ENCODE measurements at regions not wholly inside any gene's neighbourhood (a gene's known extent, or its start where the extent isn't known, plus 50 kb on each side); places are given as distances from the start of the nearest gene placed in this dataset.

DNA sequence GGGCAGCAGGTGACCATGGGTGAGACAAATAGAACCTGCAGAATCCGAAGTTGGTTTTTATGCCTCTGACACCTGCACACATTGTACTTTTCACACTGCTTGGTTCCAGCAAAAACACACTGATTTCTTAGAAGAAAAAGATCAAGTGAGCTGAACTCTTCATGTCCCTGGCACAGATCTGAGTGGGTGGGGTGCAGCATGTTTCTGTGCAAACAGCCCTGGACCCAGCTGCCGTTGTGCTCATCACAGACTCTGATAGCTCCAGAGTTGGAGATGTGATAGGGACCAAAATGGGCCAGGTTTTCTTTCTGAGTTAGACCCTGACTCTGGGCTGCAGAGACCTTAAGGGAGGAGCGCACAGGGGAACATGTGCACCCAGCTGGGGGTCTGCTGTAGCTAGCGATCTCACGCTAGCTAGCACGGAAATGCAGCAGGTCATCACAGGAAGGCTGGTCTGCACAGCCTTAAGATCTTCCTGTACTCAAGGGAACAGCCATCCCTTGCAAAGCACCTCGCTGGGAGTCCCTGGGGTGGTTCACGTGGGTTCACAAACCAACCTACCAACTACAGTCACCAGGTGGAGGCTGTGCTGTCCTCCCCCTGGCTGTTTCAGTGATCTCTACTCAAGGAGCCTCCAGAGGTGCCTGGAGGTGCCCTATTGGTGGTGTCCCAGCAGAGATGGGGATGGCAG is 291.1 kb downstream of the PTPRU start:
- H3K4me3 ChIP-seq (ENCODE audit: low read depth, low read length), result no peak overlapping the region
- TF ChIP-seq, protein P1, sequence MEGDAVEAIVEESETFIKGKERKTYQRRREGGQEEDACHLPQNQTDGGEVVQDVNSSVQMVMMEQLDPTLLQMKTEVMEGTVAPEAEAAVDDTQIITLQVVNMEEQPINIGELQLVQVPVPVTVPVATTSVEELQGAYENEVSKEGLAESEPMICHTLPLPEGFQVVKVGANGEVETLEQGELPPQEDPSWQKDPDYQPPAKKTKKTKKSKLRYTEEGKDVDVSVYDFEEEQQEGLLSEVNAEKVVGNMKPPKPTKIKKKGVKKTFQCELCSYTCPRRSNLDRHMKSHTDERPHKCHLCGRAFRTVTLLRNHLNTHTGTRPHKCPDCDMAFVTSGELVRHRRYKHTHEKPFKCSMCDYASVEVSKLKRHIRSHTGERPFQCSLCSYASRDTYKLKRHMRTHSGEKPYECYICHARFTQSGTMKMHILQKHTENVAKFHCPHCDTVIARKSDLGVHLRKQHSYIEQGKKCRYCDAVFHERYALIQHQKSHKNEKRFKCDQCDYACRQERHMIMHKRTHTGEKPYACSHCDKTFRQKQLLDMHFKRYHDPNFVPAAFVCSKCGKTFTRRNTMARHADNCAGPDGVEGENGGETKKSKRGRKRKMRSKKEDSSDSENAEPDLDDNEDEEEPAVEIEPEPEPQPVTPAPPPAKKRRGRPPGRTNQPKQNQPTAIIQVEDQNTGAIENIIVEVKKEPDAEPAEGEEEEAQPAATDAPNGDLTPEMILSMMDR (IDR thresholded peaks at IDR 0.05; ENCODE audit: low read depth, low read length), result no peak
- no peak for DNase-seq
- H3K9me3 ChIP-seq, result no peaks in the 10 kb centered on the region
- no peaks in the 10 kb centered on the region for H3K36me3 ChIP-seq
- H3K4me1 ChIP-seq, result no peaks in the 10 kb centered on the region
- no peaks in the 10 kb centered on the region for H3K27me3 ChIP-seq

DNA sequence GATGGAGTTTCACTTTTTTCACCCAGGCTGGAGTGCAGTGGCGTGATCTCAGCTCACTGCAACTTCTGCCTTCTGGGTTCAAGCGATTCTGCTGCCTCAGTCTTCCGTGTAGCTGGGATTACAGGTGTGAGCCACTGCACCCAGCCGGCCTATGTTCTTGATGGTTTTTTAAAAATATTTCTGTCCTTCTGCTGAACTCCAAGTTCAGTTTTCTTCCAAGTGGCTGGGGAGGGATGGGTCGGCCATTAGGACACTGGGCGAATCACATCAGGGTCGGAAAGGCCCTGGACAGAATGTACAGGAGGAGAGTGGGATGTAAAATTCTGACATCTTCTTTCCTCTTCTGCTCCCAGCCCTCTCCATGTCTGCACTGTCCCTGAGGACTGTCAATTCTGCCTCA is 289.6 kb downstream of the PTPRU start:
- Histone ChIP-seq H3K4me1 (no peaks in the 10 kb centered on the region), H3K27me3 (no peaks in the 10 kb centered on the region), H3K4me3 (ENCODE audit: low read depth, low read length) (no peak overlapping the region), H3K9me3 (no peaks in the 10 kb centered on the region), H3K36me3 (no peaks in the 10 kb centered on the region)
- TF ChIP-seq, protein P1 (IDR thresholded peaks at IDR 0.05; ENCODE audit: low read depth, low read length), result no peak
- DNase-seq, result no peak

DNA sequence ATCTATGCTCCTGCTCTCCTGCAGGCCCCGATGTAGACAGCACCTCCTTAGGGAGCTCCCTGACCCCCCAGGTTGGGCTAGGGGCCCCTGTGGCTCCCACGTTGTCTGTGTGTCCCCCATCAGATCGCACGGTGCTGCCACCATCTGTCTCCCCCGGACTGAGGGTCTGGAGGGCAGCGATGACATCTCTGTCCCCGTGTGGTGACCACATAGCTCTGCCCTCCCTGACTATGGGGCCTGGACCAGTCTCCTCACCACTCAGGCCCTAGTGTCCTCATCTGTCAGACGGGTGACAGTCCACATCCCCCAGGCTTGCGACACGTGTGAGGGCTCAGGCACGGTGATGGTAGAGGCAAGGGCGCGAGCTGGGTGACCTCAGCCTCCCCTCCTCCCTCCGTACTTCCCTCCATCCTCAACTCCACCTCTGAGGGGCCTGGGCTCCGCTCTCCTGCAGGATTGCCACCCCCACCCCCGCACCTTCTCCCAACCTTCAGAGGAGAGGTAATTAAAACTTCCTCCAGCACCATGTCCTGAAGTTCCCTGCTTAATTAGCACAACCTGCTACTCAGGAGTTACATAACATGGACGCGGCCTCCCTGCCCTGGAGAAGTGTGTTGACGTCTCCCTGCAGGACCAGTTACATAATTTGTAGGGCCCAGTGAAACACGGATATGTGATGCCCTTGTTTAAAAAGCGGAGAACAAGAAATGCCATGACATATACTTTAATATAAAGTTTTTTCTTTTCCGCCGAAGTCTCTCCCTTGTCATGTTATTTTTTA is 288.2 kb downstream of the PTPRU start:
- H3K4me1 ChIP-seq, result no peaks in the 10 kb centered on the region
- TF ChIP-seq, protein P1 (IDR thresholded peaks at IDR 0.05; ENCODE audit: low read depth, low read length), result no peak
- H3K36me3 ChIP-seq, result no peaks in the 10 kb centered on the region
- H3K9me3 ChIP-seq, result no peaks in the 10 kb centered on the region
- no peak overlapping the region for H3K4me3 ChIP-seq (ENCODE audit: low read depth, low read length)
- no peak for DNase-seq
- no peaks in the 10 kb centered on the region for H3K27me3 ChIP-seq

DNA sequence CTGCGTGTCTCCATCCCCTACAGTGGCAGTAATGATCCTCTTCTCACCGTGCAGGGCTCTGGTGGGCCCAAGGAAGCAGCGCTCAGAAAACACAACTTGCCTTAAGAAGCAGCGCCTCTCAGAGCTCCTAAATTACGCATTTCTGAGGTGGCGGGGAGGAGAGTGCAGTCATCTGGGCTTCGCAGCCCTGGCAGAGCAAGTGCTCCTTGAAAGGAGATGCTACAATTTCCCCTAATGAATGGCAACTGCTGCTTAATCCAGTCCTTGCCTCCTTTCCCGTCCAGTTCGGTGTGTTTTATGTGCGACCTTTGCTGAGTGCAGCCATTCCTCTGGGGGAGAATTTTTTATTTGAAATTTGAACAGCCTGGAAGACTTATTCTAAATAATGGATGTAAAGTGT is 287.3 kb downstream of the PTPRU start:
- no peak for DNase-seq
- TF ChIP-seq, protein P1 (IDR thresholded peaks at IDR 0.05; ENCODE audit: low read depth, low read length), result no peak
- H3K36me3 ChIP-seq, result no peaks in the 10 kb centered on the region
- H3K4me1 ChIP-seq, result no peaks in the 10 kb centered on the region
- no peak overlapping the region for H3K4me3 ChIP-seq (ENCODE audit: low read depth, low read length)
- no peaks in the 10 kb centered on the region for H3K27me3 ChIP-seq
- no peaks in the 10 kb centered on the region for H3K9me3 ChIP-seq

DNA sequence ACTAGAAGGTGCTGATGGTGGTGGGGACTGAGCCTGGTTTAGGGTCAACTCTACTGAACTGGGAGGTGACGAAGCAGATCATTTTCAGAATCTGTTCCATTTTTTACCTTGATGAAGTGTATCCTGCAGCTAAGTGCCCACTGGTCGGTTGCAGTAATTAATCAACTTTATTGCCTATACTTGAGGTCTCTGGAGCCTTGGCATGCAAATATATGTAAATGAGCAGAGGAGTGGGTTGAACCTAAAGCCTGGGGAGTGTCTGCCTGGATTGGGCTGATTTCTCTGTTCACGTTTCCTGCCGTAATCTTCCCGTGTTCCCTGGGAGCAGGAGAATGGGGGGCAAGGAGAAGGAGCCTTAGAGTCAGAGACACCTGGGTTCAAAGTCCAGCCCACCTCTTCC is 286.8 kb downstream of the PTPRU start:
- TF ChIP-seq, protein P1 (IDR thresholded peaks at IDR 0.05; ENCODE audit: low read depth, low read length), result no peak
- DNase-seq, result no peak
- H3K4me1 ChIP-seq, result no peaks in the 10 kb centered on the region
- no peak overlapping the region for H3K4me3 ChIP-seq (ENCODE audit: low read depth, low read length)
- no peaks in the 10 kb centered on the region for H3K9me3 ChIP-seq
- no peaks in the 10 kb centered on the region for H3K27me3 ChIP-seq
- H3K36me3 ChIP-seq, result no peaks in the 10 kb centered on the region
